ENCODE measurements at regions not wholly inside any gene's neighbourhood (a gene's known extent, or its start where the extent isn't known, plus 50 kb on each side); places are given as distances from the start of the nearest gene placed in this dataset.

GRCh38 chr3:161957467-161957866 lies 460.9 kb downstream of the OTOL1 start:
- TF ChIP-seq EZH2 (IDR thresholded peaks at IDR 0.05) = no peak
- TF ChIP-seq, protein P1, sequence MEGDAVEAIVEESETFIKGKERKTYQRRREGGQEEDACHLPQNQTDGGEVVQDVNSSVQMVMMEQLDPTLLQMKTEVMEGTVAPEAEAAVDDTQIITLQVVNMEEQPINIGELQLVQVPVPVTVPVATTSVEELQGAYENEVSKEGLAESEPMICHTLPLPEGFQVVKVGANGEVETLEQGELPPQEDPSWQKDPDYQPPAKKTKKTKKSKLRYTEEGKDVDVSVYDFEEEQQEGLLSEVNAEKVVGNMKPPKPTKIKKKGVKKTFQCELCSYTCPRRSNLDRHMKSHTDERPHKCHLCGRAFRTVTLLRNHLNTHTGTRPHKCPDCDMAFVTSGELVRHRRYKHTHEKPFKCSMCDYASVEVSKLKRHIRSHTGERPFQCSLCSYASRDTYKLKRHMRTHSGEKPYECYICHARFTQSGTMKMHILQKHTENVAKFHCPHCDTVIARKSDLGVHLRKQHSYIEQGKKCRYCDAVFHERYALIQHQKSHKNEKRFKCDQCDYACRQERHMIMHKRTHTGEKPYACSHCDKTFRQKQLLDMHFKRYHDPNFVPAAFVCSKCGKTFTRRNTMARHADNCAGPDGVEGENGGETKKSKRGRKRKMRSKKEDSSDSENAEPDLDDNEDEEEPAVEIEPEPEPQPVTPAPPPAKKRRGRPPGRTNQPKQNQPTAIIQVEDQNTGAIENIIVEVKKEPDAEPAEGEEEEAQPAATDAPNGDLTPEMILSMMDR (IDR thresholded peaks at IDR 0.05) = no peak
